Smooth muscle cell (in vitro differentiated cells): ENCODE measurements at regions not wholly inside any gene's neighbourhood (a gene's known extent, or its start where the extent isn't known, plus 50 kb on each side); places are given as distances from the start of the nearest gene placed in this dataset.

Experiments
- DNase-seq: peaks from one replicate; lab custom pipeline; 2025; ENCODE audit not compliant: unreplicated experiment; lab: John Stamatoyannopoulos, UW
- H2AFZ ChIP-seq: fragments of 200-600 bp; sonication (generic); 2 replicates; pipeline ENCODE4 v1.6.0; 2016; ENCODE audit warnings: antibody characterized with exemption, low read depth, mild to moderate bottlenecking
- H3F3A ChIP-seq: fragments of 200-600 bp; sonication (generic); 2 replicates; pipeline ENCODE4 v1.6.0; 2017; ENCODE audit warnings: antibody characterized with exemption, low read depth
- H3K27ac ChIP-seq: fragments of 200-600 bp; sonication (generic); 2 replicates; pipeline ENCODE4 v1.5.1; 2016; ENCODE audit warnings: low read depth, mild to moderate bottlenecking
- H3K27me3 ChIP-seq: fragments of 200-600 bp; sonication (generic); 2 replicates; pipeline ENCODE4 v1.6.1; 2016; ENCODE audit warnings: low read depth, mild to moderate bottlenecking
- H3K36me3 ChIP-seq: fragments of 200-600 bp; sonication (generic); 2 replicates; pipeline ENCODE4 v1.5.1; 2016; ENCODE audit warnings: low read depth
- H3K4me1 ChIP-seq: fragments of 200-600 bp; sonication (generic); 2 replicates; pipeline ENCODE4 v1.5.1; 2016; ENCODE audit warnings: low read depth
- H3K4me2 ChIP-seq: fragments of 200-600 bp; sonication (generic); 2 replicates; pipeline ENCODE4 v1.6.0; 2016; ENCODE audit warnings: mild to moderate bottlenecking
- H3K4me3 ChIP-seq: fragments of 200-600 bp; sonication (generic); 2 replicates; pipeline ENCODE4 v1.5.1; 2016; ENCODE audit warnings: mild to moderate bottlenecking
- H3K79me2 ChIP-seq: fragments of 200-600 bp; sonication (generic); 2 replicates; pipeline ENCODE4 v1.6.0; 2016; ENCODE audit warnings: low read depth, mild to moderate bottlenecking
- H3K9ac ChIP-seq: fragments of 200-600 bp; sonication (generic); 2 replicates; pipeline ENCODE4 v1.6.0; 2016; ENCODE audit warnings: low read depth
- H3K9me3 ChIP-seq: fragments of 200-600 bp; sonication (generic); replicated peaks from 2 replicates; pipeline ENCODE4 v1.5.1; 2016; ENCODE audit warnings: low read depth
- H4K20me1 ChIP-seq: fragments of 200-600 bp; sonication (generic); 2 replicates; pipeline ENCODE4 v1.6.0; 2016; ENCODE audit warnings: low read depth
- CTCF ChIP-seq: fragments of 200-600 bp; sonication (generic); IDR thresholded peaks from 2 replicates; pipeline ENCODE4 v1.5.1; 2017; ENCODE audit warnings: borderline replicate concordance, mild to moderate bottlenecking, antibody characterized with exemption; ENCODE audit not compliant: insufficient read depth, poor library complexity, severe bottlenecking
- WGBS: methylation state at CpG from one replicate; pipeline ENCODE4 v1.1.7; 2016; ENCODE audit warnings: low lambda C conversion rate; 5-methylcytosine and 5-hydroxymethylcytosine counted together

GRCh38 chr15:38187630-38188313 is 64.9 kb upstream of the SPRED1 start:
- Histone ChIP-seq H3K27ac (no peak overlapping the region), H3K36me3 (no peaks in the 10 kb centered on the region), H3K4me3 (no peak overlapping the region), H2AFZ (no peak overlapping the region), H3K27me3 (no peaks in the 10 kb centered on the region), H4K20me1 (no peaks in the 10 kb centered on the region), H3K9ac (no peak overlapping the region), H3K9me3 (no peaks in the 10 kb centered on the region), H3K4me2 (no peak overlapping the region), H3F3A (no peaks in the 10 kb centered on the region), H3K4me1 (no peaks in the 10 kb centered on the region), H3K79me2 (no peaks in the 10 kb centered on the region)
- no peak for TF ChIP-seq CTCF
- DNase-seq, result no peak
- WGBS, result 89% methylated on average over 7 of the region's 7 CpGs

GRCh38 chr15:38189671-38190295 is 62.9 kb upstream of the SPRED1 start:
- Histone ChIP-seq H3K9ac (no peak overlapping the region), H3K79me2 (no peaks in the 10 kb centered on the region), H2AFZ (no peak overlapping the region), H3F3A (no peaks in the 10 kb centered on the region), H3K27ac (no peak overlapping the region), H3K36me3 (no peaks in the 10 kb centered on the region), H3K9me3 (no peaks in the 10 kb centered on the region), H3K4me3 (no peak overlapping the region), H3K27me3 (no peaks in the 10 kb centered on the region), H3K4me2 (no peak overlapping the region), H3K4me1 (no peaks in the 10 kb centered on the region), H4K20me1 (no peaks in the 10 kb centered on the region)
- TF ChIP-seq CTCF, result no peak
- 60% methylated on average over 5 of the region's 5 CpGs for WGBS
- DNase-seq, result no peak

GRCh38 chr15:38190501-38190900 is 62.1 kb upstream of the SPRED1 start:
- Histone ChIP-seq H3K4me2 (no peak overlapping the region), H2AFZ (no peak overlapping the region), H3K4me3 (no peak overlapping the region), H3K36me3 (no peaks in the 10 kb centered on the region), H3K4me1 (no peaks in the 10 kb centered on the region), H3K9me3 (no peaks in the 10 kb centered on the region), H3K9ac (no peak overlapping the region), H3K27me3 (no peaks in the 10 kb centered on the region), H3K27ac (no peak overlapping the region), H4K20me1 (no peaks in the 10 kb centered on the region), H3F3A (no peaks in the 10 kb centered on the region), H3K79me2 (no peaks in the 10 kb centered on the region)
- no peak for DNase-seq
- no peak for TF ChIP-seq CTCF
- WGBS, result 94% methylated on average over 10 of the region's 10 CpGs

GRCh38 chr15:38192496-38192895 is 60.1 kb upstream of the SPRED1 start:
- Histone ChIP-seq H3K4me2 (no peak overlapping the region), H3K36me3 (no peaks in the 10 kb centered on the region), H3K9ac (no peak overlapping the region), H3K79me2 (no peaks in the 10 kb centered on the region), H4K20me1 (no peaks in the 10 kb centered on the region), H3K4me1 (no peaks in the 10 kb centered on the region), H3F3A (no peaks in the 10 kb centered on the region), H3K27ac (no peak overlapping the region), H2AFZ (no peak overlapping the region), H3K9me3 (no peaks in the 10 kb centered on the region), H3K4me3 (no peak overlapping the region), H3K27me3 (no peaks in the 10 kb centered on the region)
- WGBS, result 100% methylated on average over 2 of the region's 2 CpGs
- no peak for TF ChIP-seq CTCF
- no peak for DNase-seq
